MM.1S (cell line): ENCODE measurements at regions not wholly inside any gene's neighbourhood (a gene's known extent, or its start where the extent isn't known, plus 50 kb on each side); places are given as distances from the start of the nearest gene placed in this dataset.

ENCODE experiments used
- DNase-seq: peaks from one replicate; pipeline ENCODE4 v3.0.0-alpha.2; 2015
- H2AFZ ChIP-seq: fragments of 300-600 bp; sonication (generic); 2 replicates; pipeline ENCODE4 v1.6.0; 2016; ENCODE audit warnings: antibody characterized with exemption, low read length
- H3F3A ChIP-seq: fragments of 300-600 bp; sonication (generic); 2 replicates; pipeline ENCODE4 v1.6.1; 2016; ENCODE audit warnings: mild to moderate bottlenecking, antibody characterized with exemption, low read length, moderate library complexity, mixed read lengths; ENCODE audit not compliant: insufficient read depth
- H3K27ac ChIP-seq: fragments of 300-600 bp; sonication (generic); 2 replicates; pipeline ENCODE4 v1.5.1; 2016; ENCODE audit warnings: mild to moderate bottlenecking, low read length
- H3K27me3 ChIP-seq: fragments of 300-600 bp; sonication (generic); replicated peaks from 2 replicates; pipeline ENCODE4 v1.6.0; 2016; ENCODE audit warnings: low read length; ENCODE audit not compliant: insufficient read depth
- H3K36me3 ChIP-seq: fragments of 300-600 bp; sonication (generic); replicated peaks from 2 replicates; pipeline ENCODE4 v1.6.1; 2016; ENCODE audit warnings: mild to moderate bottlenecking, low read length, mixed read lengths; ENCODE audit not compliant: insufficient read depth
- H3K4me1 ChIP-seq: fragments of 300-600 bp; sonication (generic); 2 replicates; pipeline ENCODE4 v1.6.1; 2016; ENCODE audit warnings: low read length, mixed read lengths
- H3K4me2 ChIP-seq: fragments of 300-600 bp; sonication (generic); 2 replicates; pipeline ENCODE4 v1.6.0; 2016; ENCODE audit warnings: low read depth, low read length
- H3K4me3 ChIP-seq: fragments of 300-600 bp; sonication (generic); 2 replicates; pipeline ENCODE4 v1.5.1; 2016; ENCODE audit warnings: low read length, mixed read lengths
- H3K79me2 ChIP-seq: fragments of 300-600 bp; sonication (generic); 2 replicates; pipeline ENCODE4 v1.6.1; 2016; ENCODE audit warnings: mixed run types, low read length, mixed read lengths
- H3K9ac ChIP-seq: fragments of 300-600 bp; sonication (generic); 2 replicates; pipeline ENCODE4 v1.6.1; 2016; ENCODE audit warnings: low read length, mixed read lengths
- H3K9me2 ChIP-seq: fragments of 300-600 bp; sonication (generic); replicated peaks from 2 replicates; pipeline ENCODE4 v1.6.1; 2016; ENCODE audit warnings: mild to moderate bottlenecking, low read length, mixed read lengths; ENCODE audit not compliant: insufficient read depth
- H3K9me3 ChIP-seq: fragments of 300-600 bp; sonication (generic); replicated peaks from 2 replicates; pipeline ENCODE4 v1.6.1; 2016; ENCODE audit warnings: mild to moderate bottlenecking, low read length, mixed read lengths; ENCODE audit not compliant: insufficient read depth
- H4K20me1 ChIP-seq: fragments of 300-600 bp; sonication (generic); 2 replicates; pipeline ENCODE4 v1.6.1; 2016; ENCODE audit warnings: mild to moderate bottlenecking, low read length, moderate library complexity, mixed read lengths; ENCODE audit not compliant: insufficient read depth
- EZH2 ChIP-seq: fragments of 300-600 bp; sonication (generic); optimal IDR thresholded peaks from 2 replicates; pipeline ENCODE3; 2017; ENCODE audit warnings: low read depth, mild to moderate bottlenecking, antibody characterized with exemption, low read length, mixed read lengths
- EZH2phosphoT487 ChIP-seq: fragments of 300-600 bp; sonication (generic); IDR thresholded peaks from 2 replicates; pipeline ENCODE4 v1.6.1; 2018; ENCODE audit warnings: antibody characterized with exemption, low read length
- TF ChIP-seq, protein P1 (sequence below): fragments of 300-600 bp; sonication (generic); IDR thresholded peaks from 2 replicates; pipeline ENCODE4 v1.5.1; 2016; ENCODE audit warnings: antibody characterized with exemption, low read length, mixed read lengths

DNA sequence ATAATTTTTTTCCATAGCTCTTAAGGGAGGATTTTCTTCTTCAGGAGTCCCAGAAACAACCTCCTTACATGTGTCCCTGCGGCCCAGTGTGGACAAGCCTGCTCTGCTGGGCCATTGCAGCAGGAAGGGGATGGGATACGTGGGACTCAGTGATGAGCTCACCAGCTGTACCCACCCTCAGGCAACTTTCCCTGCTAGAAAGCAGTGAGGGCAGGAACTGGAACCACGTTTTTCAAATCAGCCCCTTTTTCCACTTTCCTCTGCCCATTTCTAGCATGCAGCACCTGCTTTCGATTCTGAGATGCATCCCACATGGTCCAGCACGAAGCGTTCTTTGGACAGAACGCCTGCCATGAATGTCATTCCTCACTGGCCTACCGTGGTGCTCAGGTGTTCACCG, 232.7 kb downstream of the KLF6 start:
- Histone ChIP-seq H3K9me3 (no peaks in the 10 kb centered on the region), H2AFZ (no peak overlapping the region), H3K4me3 (no peak overlapping the region), H3K36me3 (no peaks in the 10 kb centered on the region), H3K4me2 (0 out of 2 replicates have a peak overlapping the region, but pooled peaks have one; percentile 1), H3K27me3 (no peaks in the 10 kb centered on the region), H3K4me1 (no peaks in the 10 kb centered on the region), H4K20me1 (no peaks in the 10 kb centered on the region), H3K9me2 (no peaks in the 10 kb centered on the region), H3K27ac (no peak overlapping the region), H3F3A (no peaks in the 10 kb centered on the region), H3K9ac (no peak overlapping the region), H3K79me2 (no peaks in the 10 kb centered on the region)
- no peak for DNase-seq
- TF ChIP-seq EZH2 (no peak), EZH2phosphoT487 (no peak)
- TF ChIP-seq, protein P1, sequence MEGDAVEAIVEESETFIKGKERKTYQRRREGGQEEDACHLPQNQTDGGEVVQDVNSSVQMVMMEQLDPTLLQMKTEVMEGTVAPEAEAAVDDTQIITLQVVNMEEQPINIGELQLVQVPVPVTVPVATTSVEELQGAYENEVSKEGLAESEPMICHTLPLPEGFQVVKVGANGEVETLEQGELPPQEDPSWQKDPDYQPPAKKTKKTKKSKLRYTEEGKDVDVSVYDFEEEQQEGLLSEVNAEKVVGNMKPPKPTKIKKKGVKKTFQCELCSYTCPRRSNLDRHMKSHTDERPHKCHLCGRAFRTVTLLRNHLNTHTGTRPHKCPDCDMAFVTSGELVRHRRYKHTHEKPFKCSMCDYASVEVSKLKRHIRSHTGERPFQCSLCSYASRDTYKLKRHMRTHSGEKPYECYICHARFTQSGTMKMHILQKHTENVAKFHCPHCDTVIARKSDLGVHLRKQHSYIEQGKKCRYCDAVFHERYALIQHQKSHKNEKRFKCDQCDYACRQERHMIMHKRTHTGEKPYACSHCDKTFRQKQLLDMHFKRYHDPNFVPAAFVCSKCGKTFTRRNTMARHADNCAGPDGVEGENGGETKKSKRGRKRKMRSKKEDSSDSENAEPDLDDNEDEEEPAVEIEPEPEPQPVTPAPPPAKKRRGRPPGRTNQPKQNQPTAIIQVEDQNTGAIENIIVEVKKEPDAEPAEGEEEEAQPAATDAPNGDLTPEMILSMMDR: no peak

DNA sequence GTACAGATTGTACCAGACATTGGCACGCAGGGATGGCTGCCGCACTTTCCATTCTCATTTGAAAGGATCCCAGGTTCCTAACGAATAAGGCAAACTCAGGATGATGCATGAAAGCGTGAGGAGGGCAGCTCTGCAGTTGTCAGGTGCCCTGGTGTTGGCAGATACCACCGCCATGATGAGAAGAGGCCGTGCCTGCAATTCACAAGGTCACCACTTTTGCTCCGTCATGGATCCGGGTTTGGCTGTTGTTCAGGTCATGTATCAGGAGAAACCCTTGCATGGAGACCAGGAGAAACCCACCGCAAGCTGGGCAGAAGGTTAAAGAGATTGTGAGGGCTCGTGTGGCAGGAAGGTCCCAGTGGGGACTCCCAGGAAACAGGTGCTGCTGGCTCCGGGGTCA, 233.2 kb downstream of the KLF6 start:
- H3K4me2 ChIP-seq: no peak overlapping the region
- no peak overlapping the region for H3K27ac ChIP-seq
- no peaks in the 10 kb centered on the region for H3F3A ChIP-seq

DNA sequence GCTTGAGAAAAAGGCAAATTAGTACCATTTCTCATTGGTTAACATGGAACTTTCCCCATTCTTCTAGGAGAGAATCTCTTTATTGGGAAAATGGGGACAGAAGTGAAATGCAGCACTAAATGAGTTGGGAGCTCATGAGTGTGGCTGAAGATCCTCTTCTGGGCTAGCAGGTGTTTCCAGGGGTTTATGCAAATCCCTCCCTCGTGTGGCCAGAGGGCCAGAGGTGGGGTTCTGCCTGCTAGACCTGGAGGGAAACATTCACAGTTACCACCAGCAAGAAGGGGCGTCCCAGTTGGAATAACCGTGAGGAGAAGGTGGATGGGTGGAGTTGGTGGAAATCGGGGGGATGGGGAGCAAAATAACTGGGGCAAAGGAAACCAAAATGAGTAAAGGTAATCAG, 235.9 kb downstream of the KLF6 start:
- Histone ChIP-seq H3K9me3 (no peaks in the 10 kb centered on the region), H3K27me3 (no peaks in the 10 kb centered on the region), H3K9ac (no peak overlapping the region), H3K36me3 (no peaks in the 10 kb centered on the region), H3K4me3 (no peak overlapping the region), H2AFZ (no peak overlapping the region), H3F3A (no peaks in the 10 kb centered on the region), H3K4me2 (no peak overlapping the region), H3K79me2 (no peaks in the 10 kb centered on the region), H3K4me1 (no peaks in the 10 kb centered on the region), H3K27ac (no peak overlapping the region), H4K20me1 (no peaks in the 10 kb centered on the region), H3K9me2 (no peaks in the 10 kb centered on the region)
- TF ChIP-seq, protein P1: no peak
- TF ChIP-seq EZH2phosphoT487: no peak
- TF ChIP-seq EZH2: no peak
- DNase-seq: no peak

More for the DNA sequence above, 233.2 kb downstream of the KLF6 start:
- no peak for DNase-seq
- Histone ChIP-seq H3K27me3 (no peaks in the 10 kb centered on the region), H3K9me3 (no peaks in the 10 kb centered on the region), H3K4me1 (no peaks in the 10 kb centered on the region), H4K20me1 (no peaks in the 10 kb centered on the region), H3K4me3 (no peak overlapping the region), H3K36me3 (no peaks in the 10 kb centered on the region), H2AFZ (no peak overlapping the region), H3K9me2 (no peaks in the 10 kb centered on the region), H3K9ac (no peak overlapping the region), H3K79me2 (no peaks in the 10 kb centered on the region)
- no peak for TF ChIP-seq EZH2phosphoT487
- TF ChIP-seq, protein P1: no peak
- no peak for TF ChIP-seq EZH2
